ENCODE measurements at regions not wholly inside any gene's neighbourhood (a gene's known extent, or its start where the extent isn't known, plus 50 kb on each side); places are given as distances from the start of the nearest gene placed in this dataset.

- H3K79me2 ChIP-seq (ENCODE audit: insufficient read depth, low read length): no peaks in the 10 kb centered on the region
- no peak overlapping the region for H3K9ac ChIP-seq (ENCODE audit: low read length)
- no peaks in the 10 kb centered on the region for H3K27me3 ChIP-seq (ENCODE audit: low read length)
- no peaks in the 10 kb centered on the region for H3K9me2 ChIP-seq (replicated peaks; ENCODE audit: insufficient read depth, low read length)
- H3K27ac ChIP-seq (ENCODE audit: low read depth, low read length): no peak overlapping the region
- no peaks in the 10 kb centered on the region for H3K36me3 ChIP-seq (ENCODE audit: low read length)
- no peak overlapping the region for H2AFZ ChIP-seq (ENCODE audit: low read depth, low read length, severe bottlenecking)
- no peak overlapping the region for H3K4me2 ChIP-seq (ENCODE audit: low read depth, low read length, poor library complexity, severe bottlenecking)
- TF ChIP-seq EZH2phosphoT487 (conservative IDR thresholded peaks at IDR 0.05; ENCODE audit: low read length) (no peak), CTCF (IDR thresholded peaks at IDR 0.05; ENCODE audit: insufficient read depth, low read length, poor library complexity, severe bottlenecking) (no peak)
- H3F3A ChIP-seq (ENCODE audit: insufficient read depth): no peaks in the 10 kb centered on the region
- H4K20me1 ChIP-seq (ENCODE audit: low read depth, low read length): no peaks in the 10 kb centered on the region
- no peak overlapping the region for H3K4me3 ChIP-seq (ENCODE audit: insufficient read depth, low read length, poor library complexity, severe bottlenecking)
- no peaks in the 10 kb centered on the region for H3K9me3 ChIP-seq (ENCODE audit: insufficient read depth, low read length)
Measured at GRCh38 chr6:15170126-15170525, 75.7 kb upstream of the JARID2 start.

GRCh38 chr6:15171026-15171425, 74.8 kb upstream of the JARID2 start:
- H3K36me3 ChIP-seq (ENCODE audit: low read length): no peaks in the 10 kb centered on the region
- H3K27me3 ChIP-seq (ENCODE audit: low read length): no peaks in the 10 kb centered on the region
- H3K79me2 ChIP-seq (ENCODE audit: insufficient read depth, low read length): no peaks in the 10 kb centered on the region
- TF ChIP-seq CTCF (IDR thresholded peaks at IDR 0.05; ENCODE audit: insufficient read depth, low read length, poor library complexity, severe bottlenecking): no peak
- no peak for TF ChIP-seq EZH2phosphoT487 (conservative IDR thresholded peaks at IDR 0.05; ENCODE audit: low read length)
- no peak overlapping the region for H3K9ac ChIP-seq (ENCODE audit: low read length)
- no peak overlapping the region for H3K4me2 ChIP-seq (ENCODE audit: low read depth, low read length, poor library complexity, severe bottlenecking)
- no peaks in the 10 kb centered on the region for H3K9me2 ChIP-seq (replicated peaks; ENCODE audit: insufficient read depth, low read length)
- no peaks in the 10 kb centered on the region for H3F3A ChIP-seq (ENCODE audit: insufficient read depth)
- no peak overlapping the region for H2AFZ ChIP-seq (ENCODE audit: low read depth, low read length, severe bottlenecking)
- H4K20me1 ChIP-seq (ENCODE audit: low read depth, low read length): no peaks in the 10 kb centered on the region
- H3K9me3 ChIP-seq (ENCODE audit: insufficient read depth, low read length): no peaks in the 10 kb centered on the region
- no peak overlapping the region for H3K4me3 ChIP-seq (ENCODE audit: insufficient read depth, low read length, poor library complexity, severe bottlenecking)
- no peak overlapping the region for H3K27ac ChIP-seq (ENCODE audit: low read depth, low read length)

- Histone ChIP-seq H2AFZ (ENCODE audit: low read depth, low read length, severe bottlenecking) (no peak overlapping the region), H3K79me2 (ENCODE audit: insufficient read depth, low read length) (no peaks in the 10 kb centered on the region), H3K9me2 (replicated peaks; ENCODE audit: insufficient read depth, low read length) (no peaks in the 10 kb centered on the region), H3F3A (ENCODE audit: insufficient read depth) (no peaks in the 10 kb centered on the region), H4K20me1 (ENCODE audit: low read depth, low read length) (no peaks in the 10 kb centered on the region), H3K4me3 (ENCODE audit: insufficient read depth, low read length, poor library complexity, severe bottlenecking) (no peak overlapping the region), H3K9ac (ENCODE audit: low read length) (no peak overlapping the region), H3K27me3 (ENCODE audit: low read length) (no peaks in the 10 kb centered on the region), H3K9me3 (ENCODE audit: insufficient read depth, low read length) (no peaks in the 10 kb centered on the region), H3K36me3 (ENCODE audit: low read length) (no peaks in the 10 kb centered on the region), H3K27ac (ENCODE audit: low read depth, low read length) (no peak overlapping the region), H3K4me2 (ENCODE audit: low read depth, low read length, poor library complexity, severe bottlenecking) (no peak overlapping the region)
- TF ChIP-seq EZH2phosphoT487 (conservative IDR thresholded peaks at IDR 0.05; ENCODE audit: low read length) (no peak), CTCF (IDR thresholded peaks at IDR 0.05; ENCODE audit: insufficient read depth, low read length, poor library complexity, severe bottlenecking) (no peak)
Measured at GRCh38 chr6:15176816-15177370, 69.0 kb upstream of the JARID2 start.
